NCI-H69 (cell line): ENCODE measurements at regions not wholly inside any gene's neighbourhood (a gene's known extent, or its start where the extent isn't known, plus 50 kb on each side); places are given as distances from the start of the nearest gene placed in this dataset.
A peak's percentile ranks its signal among the peaks of the same experiment; 100 is the strongest.

ENCODE experiments used
- DNase-seq: peaks from one replicate; lab custom pipeline; 2025; lab: John Stamatoyannopoulos, UW

DNA sequence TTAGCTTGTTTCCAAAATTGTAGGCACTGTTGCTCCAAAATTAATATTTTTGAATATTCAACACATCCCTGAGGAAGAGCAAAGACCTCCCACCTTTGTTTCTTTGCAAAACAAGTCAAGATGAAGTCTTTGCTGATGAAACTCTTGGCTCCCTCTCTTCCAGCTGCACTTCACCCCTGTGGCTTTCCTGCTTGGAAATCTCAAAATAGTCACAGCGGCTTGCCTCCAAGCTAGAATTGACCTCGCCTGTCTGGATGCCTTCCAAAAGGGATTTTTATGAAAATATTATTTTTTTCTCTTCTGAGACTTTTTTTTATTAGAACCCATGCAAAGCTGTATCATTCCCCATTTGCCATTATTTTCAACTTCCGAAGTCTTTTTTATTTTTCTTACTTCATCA, 71.1 kb upstream of the MROH9 start:
- no peak for DNase-seq

DNA sequence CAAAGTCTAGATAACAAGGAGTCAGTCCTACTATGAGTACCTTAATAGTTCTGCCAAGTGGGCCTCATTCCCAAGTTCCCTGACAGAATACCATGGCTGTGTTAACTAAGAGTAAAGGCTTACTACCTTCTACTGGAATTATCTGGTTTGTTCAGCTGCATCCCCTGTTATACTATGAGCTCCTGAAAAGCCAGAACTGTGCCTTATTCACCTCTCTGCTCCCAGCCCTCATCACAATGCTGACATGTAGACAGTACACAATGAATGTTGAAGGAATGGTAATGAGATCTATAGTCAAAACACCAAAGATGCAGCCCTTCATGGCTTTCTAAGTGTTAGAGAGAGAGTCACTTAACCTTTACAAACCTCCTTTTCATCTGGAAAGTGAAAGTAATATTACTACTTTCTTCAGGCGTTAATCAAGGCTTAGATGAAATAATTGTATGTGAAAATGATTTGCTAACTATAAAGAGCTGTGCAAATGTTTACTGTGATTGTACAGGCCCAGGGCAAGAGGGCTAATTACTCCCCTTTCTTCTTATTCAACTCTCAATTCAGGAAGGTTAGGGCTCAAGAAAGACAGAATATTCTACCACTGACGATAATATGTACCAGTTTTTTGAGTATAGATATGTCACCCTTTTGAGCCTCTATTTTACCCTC, 70.3 kb upstream of the MROH9 start:
- no peak for DNase-seq

DNA sequence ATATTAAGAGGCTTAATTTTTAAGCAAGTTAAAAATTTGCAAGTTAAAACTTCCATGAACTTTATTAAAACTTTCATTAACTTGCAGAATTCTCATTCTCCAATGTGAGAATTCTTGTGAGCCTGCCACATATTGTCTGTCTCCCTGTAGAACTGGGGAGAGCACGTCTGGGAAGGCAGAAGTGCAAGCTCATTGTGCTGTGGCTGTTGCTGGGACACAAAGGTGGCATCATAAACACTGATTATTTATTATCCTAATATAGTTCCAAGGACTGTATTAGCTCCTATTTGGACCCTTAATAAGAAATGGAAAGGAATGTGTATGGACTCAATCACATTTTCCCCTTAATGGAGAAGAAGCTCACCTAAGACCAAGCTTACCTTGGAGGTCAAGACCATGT, 68.7 kb upstream of the MROH9 start:
- no peak for DNase-seq

DNA sequence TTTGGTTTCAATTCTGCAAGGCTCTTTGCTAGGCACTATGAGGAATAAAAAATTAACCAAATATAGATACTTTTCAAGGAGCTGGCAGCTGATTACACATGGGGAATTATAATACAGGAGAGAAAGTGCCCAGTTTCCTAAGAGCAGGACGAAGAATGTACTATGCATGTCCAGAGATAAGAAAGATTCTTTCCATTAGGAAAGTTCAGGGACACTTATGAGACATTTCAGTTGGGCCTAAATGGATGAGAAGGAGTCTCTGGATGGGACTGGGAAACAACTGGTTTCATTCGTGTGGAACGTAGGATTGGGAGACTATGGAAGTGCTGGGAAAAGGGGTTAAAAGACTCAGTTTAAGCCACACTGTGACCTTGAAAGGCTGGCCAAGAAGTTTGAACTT, 63.5 kb upstream of the MROH9 start:
- DNase-seq: no peak

DNA sequence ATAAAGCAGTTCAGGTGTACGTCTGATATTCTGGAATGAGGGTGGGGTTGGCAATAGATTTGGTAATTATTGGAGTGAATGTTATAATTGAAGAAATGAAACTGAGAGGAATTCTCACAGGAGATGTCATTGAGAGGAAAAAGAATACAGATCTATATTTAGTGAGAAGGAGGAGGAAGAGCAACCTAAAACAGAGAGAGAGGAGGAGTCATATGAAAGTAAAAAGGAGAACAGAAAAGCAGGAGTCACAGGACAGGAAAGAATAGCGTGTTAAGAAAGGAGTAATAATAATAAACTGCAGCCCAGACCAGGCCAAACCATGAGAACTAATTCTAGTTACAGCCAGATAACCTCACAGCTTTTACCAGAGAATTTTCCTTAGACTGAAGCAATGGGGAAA, 62.7 kb upstream of the MROH9 start:
- no peak for DNase-seq

DNA sequence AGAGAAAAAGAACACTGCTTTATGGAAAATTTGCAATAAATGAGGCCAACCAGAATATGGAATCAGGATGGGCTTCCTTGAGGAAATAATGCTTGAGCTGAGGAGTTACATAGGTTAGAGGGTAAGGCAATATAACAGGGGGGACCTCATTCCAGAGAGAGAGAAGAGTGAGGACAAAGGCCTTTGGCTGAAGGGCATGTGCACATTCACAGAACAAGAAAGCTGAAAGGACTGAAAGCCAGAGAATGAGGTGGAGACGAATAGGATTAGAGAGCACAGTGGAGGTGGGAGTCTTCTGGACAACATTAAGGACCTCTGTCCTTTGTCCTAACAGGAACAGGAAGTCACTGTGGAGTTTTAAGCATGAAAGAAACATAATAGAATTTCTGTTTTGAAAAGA, 60.7 kb upstream of the MROH9 start:
- no peak for DNase-seq

DNA sequence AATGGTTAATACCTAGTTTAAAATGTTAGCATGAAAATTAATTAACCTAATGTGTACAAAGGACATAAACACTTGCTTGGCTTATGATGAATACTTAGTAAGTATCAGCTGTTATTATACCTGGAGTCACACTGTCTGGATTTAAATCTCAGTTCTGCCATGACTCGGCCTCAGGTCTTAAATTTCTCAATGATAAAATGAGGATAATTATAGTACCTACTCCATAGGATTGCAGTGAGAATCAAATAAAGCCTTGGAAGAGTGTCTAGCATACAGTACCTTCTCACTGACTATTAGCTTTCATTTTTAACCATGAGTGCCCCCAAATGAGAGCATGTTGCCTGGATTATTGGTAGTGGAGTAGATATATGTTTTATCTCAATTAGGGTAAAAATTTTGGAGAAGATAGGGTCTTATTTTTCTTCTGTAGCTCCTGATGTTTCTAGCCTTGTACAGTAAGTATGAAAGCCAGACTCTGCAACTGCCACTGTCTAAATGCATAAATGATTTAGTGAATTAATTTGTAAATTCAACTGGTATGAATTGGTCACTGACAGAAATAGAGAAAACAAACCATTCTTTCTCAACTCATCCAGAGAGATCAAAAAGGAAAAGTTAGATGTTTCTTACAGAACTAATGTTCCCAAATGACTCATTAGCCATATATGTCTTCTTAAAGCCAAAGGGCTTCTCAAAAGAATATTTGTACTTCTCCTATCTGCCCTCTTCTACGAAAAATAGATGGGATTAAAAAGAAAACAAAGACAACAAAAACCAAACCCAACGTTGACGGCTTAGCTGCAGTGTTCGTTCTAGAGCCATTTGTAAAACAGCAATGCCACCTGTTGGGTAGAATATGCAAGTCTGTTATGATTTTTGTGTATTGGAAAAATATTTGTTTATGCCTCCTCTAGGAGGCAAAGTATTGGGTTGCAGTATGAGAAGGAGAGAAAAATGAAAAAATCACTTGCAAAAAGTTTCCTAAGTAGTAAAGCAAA, 53.8 kb upstream of the MROH9 start:
- peak; percentile 20 for DNase-seq
